Immature natural killer cell (primary cell): ENCODE measurements at regions not wholly inside any gene's neighbourhood (a gene's known extent, or its start where the extent isn't known, plus 50 kb on each side); places are given as distances from the start of the nearest gene placed in this dataset.

Source experiments
- DNase-seq, 3 donors: peaks; one replicate each; pipeline ENCODE4 v3.0.0; 2022; ENCODE audit warnings: mixed read lengths in 1 of 3
- H3K27ac Mint-ChIP-seq, 6 donors: one replicate each; pipeline ENCODE4 v1.8.0; 2020; ENCODE audit warnings: mixed read lengths in 6 of 6, mild to moderate bottlenecking in 5 of 6, inconsistent platforms in 4 of 6, moderate library complexity in 3 of 6
- H3K27me3 Mint-ChIP-seq, 3 donors: one replicate each; pipeline ENCODE4 v1.8.0; 2020 to 2021; ENCODE audit warnings: low read depth in 3 of 3, mild to moderate bottlenecking in 3 of 3, mixed read lengths in 3 of 3, moderate library complexity in 3 of 3, inconsistent platforms in 1 of 3
- H3K36me3 Mint-ChIP-seq, 3 donors: one replicate each; pipeline ENCODE4 v1.8.0; 2020; ENCODE audit warnings: mixed read lengths in 3 of 3, inconsistent platforms in 2 of 3, mild to moderate bottlenecking in 2 of 3
- H3K4me1 Mint-ChIP-seq, 2 donors: one replicate each; pipeline ENCODE4 v1.8.0; 2020; ENCODE audit warnings: inconsistent platforms in 2 of 2, mild to moderate bottlenecking in 2 of 2, mixed read lengths in 2 of 2, moderate library complexity in 1 of 2
- H3K4me3 Mint-ChIP-seq, 5 donors: one replicate each; pipeline ENCODE4 v1.8.0; 2020; ENCODE audit warnings: mild to moderate bottlenecking in 5 of 5, mixed read lengths in 5 of 5, inconsistent platforms in 3 of 5, moderate library complexity in 3 of 5
- H3K9me3 Mint-ChIP-seq, 6 donors: one replicate each; pipeline ENCODE4 v1.8.0; 2020; ENCODE audit warnings: mild to moderate bottlenecking in 6 of 6, mixed read lengths in 6 of 6, inconsistent platforms in 4 of 6, moderate library complexity in 3 of 6

GRCh38 chr11:131299598-131300438 is 70.6 kb upstream of the NTM start:
- Mint-ChIP-seq H3K36me3 (no peaks in the 10 kb centered on the region), H3K9me3 (peaks cover 0 to 10% (median 3%) of the 10 kb centered on the region in 6 donors), H3K4me3 (no peak overlapping the region), H3K4me1 (no peaks in the 10 kb centered on the region), H3K27me3 (peaks cover 0 to 5% (median 3%) of the 10 kb centered on the region in 3 donors), H3K27ac (no peak overlapping the region)
- DNase-seq: no peak

- no peaks in the 10 kb centered on the region for H3K36me3 Mint-ChIP-seq
- H3K27me3 Mint-ChIP-seq: peaks cover 0 to 5% (median 3%) of the 10 kb centered on the region in 3 donors
- DNase-seq: no peak
- H3K27ac Mint-ChIP-seq: no peak overlapping the region
- H3K4me1 Mint-ChIP-seq: no peaks in the 10 kb centered on the region
- H3K4me3 Mint-ChIP-seq: no peak overlapping the region
- H3K9me3 Mint-ChIP-seq: peaks cover 0 to 10% (median 3%) of the 10 kb centered on the region in 6 donors
These were observed 70.0 kb upstream of the NTM start for GRCh38 chr11:131300439-131300717.

GRCh38 chr11:131301306-131301705 is 69.1 kb upstream of the NTM start:
- H3K4me1 Mint-ChIP-seq: no peaks in the 10 kb centered on the region
- no peak overlapping the region for H3K27ac Mint-ChIP-seq
- no peak overlapping the region for H3K4me3 Mint-ChIP-seq
- peaks cover 0 to 9% (median 3%) of the 10 kb centered on the region in 6 donors for H3K9me3 Mint-ChIP-seq
- H3K27me3 Mint-ChIP-seq: peaks cover 0 to 5% (median 3%) of the 10 kb centered on the region in 3 donors
- H3K36me3 Mint-ChIP-seq: no peaks in the 10 kb centered on the region
- DNase-seq: no peak

GRCh38 chr11:131302836-131303235 is 67.6 kb upstream of the NTM start:
- Mint-ChIP-seq H3K9me3 (peaks cover 0 to 12% (median 0%) of the 10 kb centered on the region in 6 donors), H3K36me3 (no peaks in the 10 kb centered on the region), H3K27ac (no peak overlapping the region), H3K27me3 (peaks cover 0 to 5% (median 3%) of the 10 kb centered on the region in 3 donors), H3K4me1 (no peaks in the 10 kb centered on the region), H3K4me3 (no peak overlapping the region)
- no peak for DNase-seq

GRCh38 chr11:131303611-131304119 is 66.8 kb upstream of the NTM start:
- peaks cover 0 to 5% (median 5%) of the 10 kb centered on the region in 3 donors for H3K27me3 Mint-ChIP-seq
- no peak overlapping the region for H3K27ac Mint-ChIP-seq
- H3K4me1 Mint-ChIP-seq: no peaks in the 10 kb centered on the region
- H3K36me3 Mint-ChIP-seq: no peaks in the 10 kb centered on the region
- DNase-seq: no peak
- H3K4me3 Mint-ChIP-seq: no peak overlapping the region
- H3K9me3 Mint-ChIP-seq: peaks cover 0 to 12% (median 0%) of the 10 kb centered on the region in 6 donors

DNA sequence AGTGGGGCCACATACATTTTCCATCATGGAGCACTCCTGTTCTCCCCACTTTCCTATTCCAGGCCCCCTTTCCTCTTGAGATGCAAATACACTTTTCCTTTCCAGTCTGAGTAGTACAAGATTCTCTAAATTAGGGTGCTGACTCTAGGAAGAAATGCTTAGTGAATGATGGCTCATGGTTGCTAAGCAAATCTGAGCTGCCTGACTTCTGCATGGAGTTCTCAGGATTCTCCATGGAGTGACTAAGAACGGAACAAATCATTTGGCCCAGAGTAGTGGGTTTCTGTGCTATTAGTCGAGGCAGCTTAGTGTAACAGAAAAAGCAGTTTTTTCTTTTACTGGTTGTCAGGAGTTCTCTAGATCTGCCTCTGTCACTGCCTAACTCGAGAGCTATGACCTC is 65.4 kb upstream of the NTM start:
- H3K4me1 Mint-ChIP-seq: no peaks in the 10 kb centered on the region
- no peak overlapping the region for H3K27ac Mint-ChIP-seq
- H3K36me3 Mint-ChIP-seq: no peaks in the 10 kb centered on the region
- no peak for DNase-seq
- peaks cover 0 to 5% (median 2%) of the 10 kb centered on the region in 3 donors for H3K27me3 Mint-ChIP-seq
- H3K9me3 Mint-ChIP-seq: peaks cover 0 to 10% (median 0%) of the 10 kb centered on the region in 6 donors
- no peak overlapping the region for H3K4me3 Mint-ChIP-seq

DNA sequence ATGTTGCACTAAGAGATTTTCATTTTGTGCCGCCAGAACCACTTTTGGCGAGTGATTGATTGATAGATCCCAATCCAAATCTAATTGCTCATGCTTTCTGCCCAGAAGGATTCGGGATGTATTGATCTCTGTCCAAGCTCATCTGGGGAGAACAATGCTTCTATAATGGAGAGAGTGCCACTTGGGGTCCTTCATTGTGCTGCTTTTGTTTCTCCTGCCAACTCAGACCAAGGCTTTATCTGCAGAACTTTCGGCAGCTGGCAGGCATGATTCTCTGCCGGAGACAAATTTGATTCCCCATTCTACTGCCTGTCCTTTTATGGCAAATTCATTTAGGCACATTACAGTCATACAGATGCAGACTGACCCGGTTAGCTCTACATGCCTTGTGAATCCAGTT is 62.9 kb upstream of the NTM start:
- Mint-ChIP-seq H3K27ac (no peak overlapping the region), H3K36me3 (no peaks in the 10 kb centered on the region)

DNA sequence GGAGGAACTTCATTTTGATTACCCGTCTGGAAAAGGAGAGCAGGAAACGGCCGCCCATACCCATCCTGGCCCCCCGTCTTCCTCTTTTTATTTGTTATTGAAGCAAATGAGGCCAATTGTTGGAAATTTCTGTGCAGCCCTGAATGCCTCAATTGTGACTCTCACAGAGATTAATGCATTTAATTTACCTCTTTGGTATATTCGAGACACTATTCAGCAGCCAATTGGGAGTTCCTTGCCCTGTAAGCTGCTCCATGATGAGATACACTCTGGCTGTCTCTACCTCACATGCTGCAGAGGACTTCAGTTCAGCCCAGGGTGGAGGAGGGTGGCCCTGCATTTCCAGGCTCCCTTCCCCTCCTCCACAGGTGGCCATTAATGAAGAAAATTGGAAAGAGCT is 60.6 kb upstream of the NTM start:
- Mint-ChIP-seq H3K27ac (no peak overlapping the region), H3K36me3 (no peaks in the 10 kb centered on the region), H3K27me3 (peaks cover 0 to 2% (median 0%) of the 10 kb centered on the region in 3 donors), H3K9me3 (peaks cover 0 to 14% (median 3%) of the 10 kb centered on the region in 6 donors), H3K4me1 (no peaks in the 10 kb centered on the region), H3K4me3 (no peak overlapping the region)
- no peak for DNase-seq

More for the DNA sequence above, 62.9 kb upstream of the NTM start:
- DNase-seq: no peak
- Mint-ChIP-seq H3K4me3 (no peak overlapping the region), H3K9me3 (peaks cover 0 to 10% (median under 1%) of the 10 kb centered on the region in 6 donors), H3K27me3 (peaks cover 0 to 4% (median 0%) of the 10 kb centered on the region in 3 donors), H3K4me1 (no peaks in the 10 kb centered on the region)

- peaks cover 0 to 4% (median 1%) of the 10 kb centered on the region in 3 donors for H3K27me3 Mint-ChIP-seq
- no peaks in the 10 kb centered on the region for H3K4me1 Mint-ChIP-seq
- H3K9me3 Mint-ChIP-seq: peaks cover 0 to 19% (median 7%) of the 10 kb centered on the region in 6 donors
- no peak overlapping the region for H3K4me3 Mint-ChIP-seq
- no peaks in the 10 kb centered on the region for H3K36me3 Mint-ChIP-seq
- no peak overlapping the region for H3K27ac Mint-ChIP-seq
- no peak for DNase-seq
These were observed 58.5 kb upstream of the NTM start for GRCh38 chr11:131311776-131312514.
